SK-N-SH (cell line): ENCODE measurements at regions not wholly inside any gene's neighbourhood (a gene's known extent, or its start where the extent isn't known, plus 50 kb on each side); places are given as distances from the start of the nearest gene placed in this dataset.

Experiments
- CTCF ChIA-PET: fragments of 300-600, 350-600 bp; formaldehyde crosslinking; extraction: SDS; loops from one replicate; lab custom pipeline; 2021; lab: Yijun Ruan, JAX
- POLR2A ChIA-PET: fragments of 350-600 bp; sonication (Branson Sonifier 250); formaldehyde crosslinking; extraction: SDS; loops from one replicate; lab custom pipeline; 2020; ENCODE audit warnings: antibody characterized with exemption, inconsistent platforms; lab: Yijun Ruan, JAX
- DNase-seq: peaks from one replicate; pipeline ENCODE4 v3.0.0; 2012
- H2AFZ ChIP-seq: fragments of 200-600 bp; sonication (generic); 2 replicates; pipeline ENCODE4 v1.8.1; 2016; ENCODE audit warnings: antibody characterized with exemption, mild to moderate bottlenecking, low read depth
- H3F3A ChIP-seq: fragments of 200-600 bp; sonication (generic); replicated peaks from 2 replicates; pipeline ENCODE3; 2016; ENCODE audit warnings: antibody characterized with exemption, mild to moderate bottlenecking; ENCODE audit not compliant: insufficient read depth
- H3K27ac ChIP-seq, 2 experiments: fragments of 200-500 bp in 1 of 2; fragments of 200-600 bp in 1 of 2; sonication (Bioruptor generic) in 1 of 2; sonication (generic), shearing (Covaris generic) in 1 of 2; 2 replicates each; pipeline versions ENCODE4 v1.5.1 to v1.6.1; 2014 to 2016; ENCODE audit warnings: low read depth in 2 of 2, inconsistent platforms in 1 of 2, low read length in 1 of 2, mild to moderate bottlenecking in 1 of 2, mixed read lengths in 1 of 2
- H3K27me3 ChIP-seq: fragments of 200-600 bp; sonication (generic), shearing (Covaris generic); 2 replicates; pipeline ENCODE4 v1.6.1; 2016; ENCODE audit warnings: mixed run types; ENCODE audit not compliant: insufficient read depth
- H3K36me3 ChIP-seq, 2 experiments: fragments of 200-500 bp in 1 of 2; fragments of 200-600 bp in 1 of 2; sonication (Bioruptor generic) in 1 of 2; sonication (generic) in 1 of 2; replicated peaks in 1 of 2; 2 replicates each; pipeline versions ENCODE3 to v1.5.1; 2014 to 2016; ENCODE audit warnings: low read length in 1 of 2, mild to moderate bottlenecking in 1 of 2; ENCODE audit not compliant: insufficient read depth in 2 of 2, control insufficient read depth in 1 of 2
- H3K4me1 ChIP-seq, 2 experiments: fragments of 200-500 bp in 1 of 2; fragments of 200-600 bp in 1 of 2; sonication (Bioruptor generic) in 1 of 2; sonication (generic), shearing (Covaris generic) in 1 of 2; 2 replicates each; pipeline versions ENCODE4 v1.5.1 to v1.6.1; 2014 to 2016; ENCODE audit warnings: low read depth in 1 of 2, low read length in 1 of 2, mixed run types in 1 of 2; ENCODE audit not compliant: insufficient read depth in 2 of 2, control insufficient read depth in 1 of 2
- H3K4me2 ChIP-seq: fragments of 200-600 bp; sonication (generic), shearing (Covaris generic); 2 replicates; pipeline ENCODE4 v1.6.1; 2017; ENCODE audit warnings: mixed run types
- H3K4me3 ChIP-seq, 2 experiments: fragments of 200-500 bp in 1 of 2; fragments of 200-600 bp in 1 of 2; sonication (Bioruptor generic) in 1 of 2; sonication (generic), shearing (Covaris generic) in 1 of 2; 2 replicates each; pipeline versions ENCODE4 v1.5.1 to v1.8.1; 2014 to 2016; ENCODE audit warnings: low read depth in 2 of 2, inconsistent platforms in 1 of 2, low read length in 1 of 2, mild to moderate bottlenecking in 1 of 2, mixed read lengths in 1 of 2, moderate library complexity in 1 of 2
- H3K79me2 ChIP-seq: fragments of 200-600 bp; sonication (generic); 2 replicates; pipeline ENCODE4 v1.8.1; 2017; ENCODE audit warnings: mild to moderate bottlenecking; ENCODE audit not compliant: insufficient read depth
- H3K9ac ChIP-seq: fragments of 200-600 bp; sonication (generic); 2 replicates; pipeline ENCODE4 v1.6.1; 2017; ENCODE audit warnings: mixed run types
- H3K9me2 ChIP-seq: fragments of 200-600 bp; sonication (generic); 2 replicates; pipeline ENCODE4 v1.6.1; 2017; ENCODE audit warnings: mixed run types
- H3K9me3 ChIP-seq: fragments of 200-600 bp; sonication (generic); 2 replicates; pipeline ENCODE4 v1.6.1; 2017; ENCODE audit warnings: mixed run types, mild to moderate bottlenecking, moderate library complexity
- H4K20me1 ChIP-seq: fragments of 200-600 bp; sonication (generic); 2 replicates; pipeline ENCODE4 v1.6.1; 2017; ENCODE audit warnings: mild to moderate bottlenecking, mixed run types; ENCODE audit not compliant: insufficient read depth
- CHD2 ChIP-seq: fragments of 150-350 bp; IDR thresholded peaks from 2 replicates; pipeline ENCODE4 v1.6.1; 2018; ENCODE audit warnings: low read length; ENCODE audit not compliant: partially characterized antibody
- ELF1 ChIP-seq: IDR thresholded peaks from 2 replicates; pipeline ENCODE4 v1.4.0; 2012
- EP300 ChIP-seq, 2 experiments: IDR thresholded peaks; 2 replicates each; pipeline versions ENCODE4 v1.4.0 to v1.6.1; 2012; ENCODE audit warnings: borderline replicate concordance in 1 of 2, low read depth in 1 of 2, low read length in 1 of 2
- FOXM1 ChIP-seq: IDR thresholded peaks from 2 replicates; pipeline ENCODE4 v1.4.0; 2012; ENCODE audit warnings: low read depth, mild to moderate bottlenecking
- GATA2 ChIP-seq: sonication (generic); formaldehyde crosslinking; IDR thresholded peaks from 2 replicates; pipeline ENCODE4 v1.5.0; 2020; ENCODE audit warnings: mild to moderate bottlenecking, missing genetic modification reagents
- JUND ChIP-seq: IDR thresholded peaks from 2 replicates; pipeline ENCODE4 v1.4.0; 2012
- MEF2A ChIP-seq: IDR thresholded peaks from 2 replicates; pipeline ENCODE4 v1.4.0; 2012; ENCODE audit warnings: low read depth, borderline replicate concordance
- NFIC ChIP-seq: IDR thresholded peaks from 2 replicates; pipeline ENCODE4 v1.4.0; 2012; ENCODE audit warnings: borderline replicate concordance
- NRF1 ChIP-seq: IDR thresholded peaks from 2 replicates; pipeline ENCODE4 v1.6.1; 2012; ENCODE audit warnings: low read depth, mild to moderate bottlenecking, low read length
- PBX3 ChIP-seq: IDR thresholded peaks from 2 replicates; pipeline ENCODE4; 2012
- RAD21 ChIP-seq: IDR thresholded peaks from 2 replicates; pipeline ENCODE4 v1.6.1; 2012; ENCODE audit warnings: mild to moderate bottlenecking, low read length
- RCOR1 ChIP-seq: fragments of 150-350 bp; IDR thresholded peaks from 2 replicates; pipeline ENCODE4 v1.6.1; 2017; ENCODE audit warnings: antibody characterized with exemption, low read length
- RFX5 ChIP-seq: IDR thresholded peaks from 2 replicates; pipeline ENCODE4 v1.6.1; 2012; ENCODE audit warnings: mild to moderate bottlenecking, improper control_type of control experiment, low read length
- SMC3 ChIP-seq: IDR thresholded peaks from 2 replicates; pipeline ENCODE4 v1.6.1; 2012; ENCODE audit warnings: low read depth, low read length, improper control_type of control experiment
- TCF12 ChIP-seq: IDR thresholded peaks from 2 replicates; pipeline ENCODE4 v1.4.0; 2012
- YY1 ChIP-seq: IDR thresholded peaks from 2 replicates; pipeline ENCODE4 v1.4.0; 2012; ENCODE audit warnings: low read depth, mild to moderate bottlenecking
- WGBS: methylation state at CpG from one replicate; pipeline ENCODE4 v1.1.6; 2017; ENCODE audit warnings: low lambda C conversion rate; 5-methylcytosine and 5-hydroxymethylcytosine counted together
- TF ChIP-seq, protein P1 (sequence below): fragments of 150-350 bp; IDR thresholded peaks from 2 replicates; pipeline ENCODE4 v1.6.1; 2016; ENCODE audit warnings: mild to moderate bottlenecking, low read depth, low read length
- TF ChIP-seq, protein P2 (sequence below): fragments of 150-350 bp; IDR thresholded peaks from 2 replicates; pipeline ENCODE4 v1.6.1; 2017; ENCODE audit warnings: antibody characterized with exemption, low read length, low read depth, borderline replicate concordance
- TF ChIP-seq, protein P3 (sequence below): IDR thresholded peaks from 2 replicates; pipeline ENCODE4 v1.4.0; 2012; ENCODE audit warnings: low read depth
- TF ChIP-seq, protein P4 (sequence below): IDR thresholded peaks from 2 replicates; pipeline ENCODE4 v1.6.1; 2012; ENCODE audit warnings: mild to moderate bottlenecking, low read depth, low read length, moderate library complexity

DNA sequence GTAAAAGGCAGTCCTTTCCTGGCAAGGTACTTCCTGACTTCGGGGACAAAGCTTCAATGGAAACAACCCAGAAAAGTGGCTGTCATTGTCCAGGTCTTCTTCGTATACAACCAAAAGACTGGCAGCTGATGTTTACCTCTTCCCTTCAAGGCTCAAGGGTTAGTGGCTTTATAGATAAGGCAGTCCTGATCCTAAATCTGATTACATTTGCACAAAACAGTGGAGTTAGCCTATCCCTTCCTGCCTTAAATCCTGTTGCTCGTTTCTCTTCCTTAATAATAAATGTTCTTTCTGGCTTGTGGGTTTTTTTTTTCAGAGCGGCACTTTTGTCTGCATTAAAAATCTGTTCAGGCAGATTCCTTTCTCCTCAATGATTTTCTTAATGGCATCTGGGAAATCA is 169.3 kb upstream of the KCTD3 start:
- no peaks in the 10 kb centered on the region for H3F3A ChIP-seq
- no peaks in the 10 kb centered on the region for H3K36me3 ChIP-seq
- CTCF ChIA-PET = no interaction called here
- no peaks in the 10 kb centered on the region for H4K20me1 ChIP-seq
- no peak overlapping the region for H3K27ac ChIP-seq
- no peak overlapping the region for H2AFZ ChIP-seq
- H3K27me3 ChIP-seq = no peaks in the 10 kb centered on the region
- no peak overlapping the region for H3K9ac ChIP-seq
- POLR2A ChIA-PET = no interaction called here
- 13% methylated on average over 4 of the region's 4 CpGs for WGBS
- H3K79me2 ChIP-seq = no peaks in the 10 kb centered on the region
- H3K4me1 ChIP-seq = no peaks in the 10 kb centered on the region
- H3K9me2 ChIP-seq = no peaks in the 10 kb centered on the region
- no peak for DNase-seq
- H3K9me3 ChIP-seq = no peaks in the 10 kb centered on the region
- TF ChIP-seq RCOR1 = no peak
- TF ChIP-seq PBX3 = no peak
- TF ChIP-seq, protein P1, sequence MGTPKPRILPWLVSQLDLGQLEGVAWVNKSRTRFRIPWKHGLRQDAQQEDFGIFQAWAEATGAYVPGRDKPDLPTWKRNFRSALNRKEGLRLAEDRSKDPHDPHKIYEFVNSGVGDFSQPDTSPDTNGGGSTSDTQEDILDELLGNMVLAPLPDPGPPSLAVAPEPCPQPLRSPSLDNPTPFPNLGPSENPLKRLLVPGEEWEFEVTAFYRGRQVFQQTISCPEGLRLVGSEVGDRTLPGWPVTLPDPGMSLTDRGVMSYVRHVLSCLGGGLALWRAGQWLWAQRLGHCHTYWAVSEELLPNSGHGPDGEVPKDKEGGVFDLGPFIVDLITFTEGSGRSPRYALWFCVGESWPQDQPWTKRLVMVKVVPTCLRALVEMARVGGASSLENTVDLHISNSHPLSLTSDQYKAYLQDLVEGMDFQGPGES = no peak
- TF ChIP-seq, protein P2, sequence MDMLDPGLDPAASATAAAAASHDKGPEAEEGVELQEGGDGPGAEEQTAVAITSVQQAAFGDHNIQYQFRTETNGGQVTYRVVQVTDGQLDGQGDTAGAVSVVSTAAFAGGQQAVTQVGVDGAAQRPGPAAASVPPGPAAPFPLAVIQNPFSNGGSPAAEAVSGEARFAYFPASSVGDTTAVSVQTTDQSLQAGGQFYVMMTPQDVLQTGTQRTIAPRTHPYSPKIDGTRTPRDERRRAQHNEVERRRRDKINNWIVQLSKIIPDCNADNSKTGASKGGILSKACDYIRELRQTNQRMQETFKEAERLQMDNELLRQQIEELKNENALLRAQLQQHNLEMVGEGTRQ = no peak
- no peak for TF ChIP-seq CHD2
- no peak for TF ChIP-seq GATA2
- TF ChIP-seq EP300 (IDR thresholded peaks at IDR 0.05; ENCODE audit: borderline replicate concordance in 1 of 2, low read depth in 1 of 2, low read length in 1 of 2) = no peak
- TF ChIP-seq RFX5 = no peak
- TF ChIP-seq, protein P3, sequence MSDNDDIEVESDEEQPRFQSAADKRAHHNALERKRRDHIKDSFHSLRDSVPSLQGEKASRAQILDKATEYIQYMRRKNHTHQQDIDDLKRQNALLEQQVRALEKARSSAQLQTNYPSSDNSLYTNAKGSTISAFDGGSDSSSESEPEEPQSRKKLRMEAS = no peak
- no peak overlapping the region; the same call in 1 of the 2 replicates for H3K4me2 ChIP-seq
- no peak overlapping the region for H3K4me3 ChIP-seq

GRCh38 chr1:215399787-215400186 is 167.3 kb upstream of the KCTD3 start:
- Histone ChIP-seq H3K79me2 (no peaks in the 10 kb centered on the region), H3K36me3 (no peaks in the 10 kb centered on the region), H2AFZ (no peak overlapping the region), H4K20me1 (no peaks in the 10 kb centered on the region), H3K9ac (no peak overlapping the region), H3K9me2 (no peaks in the 10 kb centered on the region), H3K4me3 (no peak overlapping the region), H3F3A (no peaks in the 10 kb centered on the region), H3K4me1 (no peaks in the 10 kb centered on the region), H3K27me3 (no peaks in the 10 kb centered on the region), H3K4me2 (no peak overlapping the region), H3K27ac (no peak overlapping the region), H3K9me3 (no peaks in the 10 kb centered on the region)
- 11% methylated on average over 2 of the region's 2 CpGs for WGBS
- CTCF ChIA-PET = no interaction called here
- no peak for DNase-seq
- POLR2A ChIA-PET = no interaction called here
- no peak for TF ChIP-seq RFX5
- TF ChIP-seq JUND = no peak
- TF ChIP-seq, protein P4, sequence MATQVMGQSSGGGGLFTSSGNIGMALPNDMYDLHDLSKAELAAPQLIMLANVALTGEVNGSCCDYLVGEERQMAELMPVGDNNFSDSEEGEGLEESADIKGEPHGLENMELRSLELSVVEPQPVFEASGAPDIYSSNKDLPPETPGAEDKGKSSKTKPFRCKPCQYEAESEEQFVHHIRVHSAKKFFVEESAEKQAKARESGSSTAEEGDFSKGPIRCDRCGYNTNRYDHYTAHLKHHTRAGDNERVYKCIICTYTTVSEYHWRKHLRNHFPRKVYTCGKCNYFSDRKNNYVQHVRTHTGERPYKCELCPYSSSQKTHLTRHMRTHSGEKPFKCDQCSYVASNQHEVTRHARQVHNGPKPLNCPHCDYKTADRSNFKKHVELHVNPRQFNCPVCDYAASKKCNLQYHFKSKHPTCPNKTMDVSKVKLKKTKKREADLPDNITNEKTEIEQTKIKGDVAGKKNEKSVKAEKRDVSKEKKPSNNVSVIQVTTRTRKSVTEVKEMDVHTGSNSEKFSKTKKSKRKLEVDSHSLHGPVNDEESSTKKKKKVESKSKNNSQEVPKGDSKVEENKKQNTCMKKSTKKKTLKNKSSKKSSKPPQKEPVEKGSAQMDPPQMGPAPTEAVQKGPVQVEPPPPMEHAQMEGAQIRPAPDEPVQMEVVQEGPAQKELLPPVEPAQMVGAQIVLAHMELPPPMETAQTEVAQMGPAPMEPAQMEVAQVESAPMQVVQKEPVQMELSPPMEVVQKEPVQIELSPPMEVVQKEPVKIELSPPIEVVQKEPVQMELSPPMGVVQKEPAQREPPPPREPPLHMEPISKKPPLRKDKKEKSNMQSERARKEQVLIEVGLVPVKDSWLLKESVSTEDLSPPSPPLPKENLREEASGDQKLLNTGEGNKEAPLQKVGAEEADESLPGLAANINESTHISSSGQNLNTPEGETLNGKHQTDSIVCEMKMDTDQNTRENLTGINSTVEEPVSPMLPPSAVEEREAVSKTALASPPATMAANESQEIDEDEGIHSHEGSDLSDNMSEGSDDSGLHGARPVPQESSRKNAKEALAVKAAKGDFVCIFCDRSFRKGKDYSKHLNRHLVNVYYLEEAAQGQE = no peak
- no peak for TF ChIP-seq TCF12
- TF ChIP-seq NRF1 = no peak
- TF ChIP-seq, protein P1 = no peak
- no peak for TF ChIP-seq NFIC
- no peak for TF ChIP-seq MEF2A
- TF ChIP-seq RAD21 = no peak
- TF ChIP-seq CHD2 = no peak
- TF ChIP-seq SMC3 = no peak
- TF ChIP-seq, protein P2 = no peak
- TF ChIP-seq EP300 (IDR thresholded peaks at IDR 0.05; ENCODE audit: borderline replicate concordance in 1 of 2, low read depth in 1 of 2, low read length in 1 of 2) = no peak
- TF ChIP-seq ELF1 = no peak
- no peak for TF ChIP-seq FOXM1
- TF ChIP-seq YY1 = no peak
